ENCODE measurements at regions not wholly inside any gene's neighbourhood (a gene's known extent, or its start where the extent isn't known, plus 50 kb on each side); places are given as distances from the start of the nearest gene placed in this dataset.
A peak's percentile ranks its signal among the peaks of the same experiment; 100 is the strongest.
"Not testable (repeated sequence)": the region's sequence is repeated elsewhere in the genome, so short reads cannot be mapped to it uniquely, and the experiment has no call there.

- peak in 1 of 2 experiments; percentile 1 for DNase-seq
These were observed 618.7 kb downstream of the KCNJ18 start for GRCh38 chr17:22310717-22311686.

GRCh38 chr17:22321001-22321400, 628.7 kb downstream of the KCNJ18 start:
- not testable (repeated sequence) for DNase-seq

GRCh38 chr17:22322893-22323550, 630.7 kb downstream of the KCNJ18 start:
- DNase-seq = not testable (repeated sequence)

GRCh38 chr17:22337467-22337866, 645.1 kb downstream of the KCNJ18 start:
- DNase-seq = no peak

GRCh38 chr17:22356603-22357002, 664.3 kb downstream of the KCNJ18 start:
- not testable (repeated sequence) for DNase-seq

GRCh38 chr17:22370988-22371387, 678.7 kb downstream of the KCNJ18 start:
- not testable (repeated sequence) for DNase-seq

- no peak for DNase-seq
These were observed 681.6 kb downstream of the KCNJ18 start for GRCh38 chr17:22373911-22374310.

- no peak for DNase-seq
These were observed 682.4 kb downstream of the KCNJ18 start for GRCh38 chr17:22374741-22375140.

- not testable (repeated sequence) for DNase-seq
These were observed 684.4 kb downstream of the KCNJ18 start for GRCh38 chr17:22376747-22377146.

GRCh38 chr17:22378748-22379147, 686.4 kb downstream of the KCNJ18 start:
- not testable (repeated sequence) for DNase-seq

GRCh38 chr17:22381589-22381988, 689.3 kb downstream of the KCNJ18 start:
- not testable (repeated sequence) for DNase-seq

GRCh38 chr17:22383772-22384460, 691.6 kb downstream of the KCNJ18 start:
- DNase-seq = not testable (repeated sequence)

- DNase-seq = not testable (repeated sequence)
These were observed 692.1 kb downstream of the KCNJ18 start for GRCh38 chr17:22384461-22384800.

GRCh38 chr17:22398446-22398845, 706.1 kb downstream of the KCNJ18 start:
- DNase-seq = not testable (repeated sequence)

- DNase-seq = not testable (repeated sequence)
These were observed 706.7 kb downstream of the KCNJ18 start for GRCh38 chr17:22399037-22399436.

- not testable (repeated sequence) for DNase-seq
These were observed 712.8 kb downstream of the KCNJ18 start for GRCh38 chr17:22405080-22405479.

GRCh38 chr17:22409160-22409751, 716.9 kb downstream of the KCNJ18 start:
- no peak for DNase-seq

- DNase-seq = no peak
These were observed 717.8 kb downstream of the KCNJ18 start for GRCh38 chr17:22410136-22410535.

GRCh38 chr17:22411185-22411784, 719.0 kb downstream of the KCNJ18 start:
- DNase-seq = peak; percentile 6 to 32

- peak; percentile 62 to 79 for DNase-seq
These were observed 743.1 kb downstream of the KCNJ18 start for GRCh38 chr17:22435231-22435974.

GRCh38 chr17:22441776-22442175, 749.5 kb downstream of the KCNJ18 start:
- DNase-seq = no peak

GRCh38 chr17:22443061-22443460, 750.7 kb downstream of the KCNJ18 start:
- no peak for DNase-seq
